ENCODE measurements at regions not wholly inside any gene's neighbourhood (a gene's known extent, or its start where the extent isn't known, plus 50 kb on each side); places are given as distances from the start of the nearest gene placed in this dataset.

GRCh38 chr6:103734016-103734415 lies 1125.7 kb downstream of the HACE1 start:
- ChIA-PET POLR2A (no interaction called here), CTCF (no interaction called here)
- Histone ChIP-seq H3K4me1 (ENCODE audit: control insufficient read depth, insufficient read depth, low read length) (no peaks in the 10 kb centered on the region), H3K36me3 (ENCODE audit: control insufficient read depth, insufficient read depth, low read length) (no peaks in the 10 kb centered on the region), H3K27ac (ENCODE audit: low read length) (no peak overlapping the region), H3K9me3 (ENCODE audit: control insufficient read depth, insufficient read depth, low read depth, low read length) (no peaks in the 10 kb centered on the region), H3K4me3 (ENCODE audit: low read depth in 2 of 2, low read length in 2 of 2) (no peak overlapping the region), H3K27me3 (ENCODE audit: control insufficient read depth, insufficient read depth, low read length) (no peaks in the 10 kb centered on the region)
- TF ChIP-seq REST (IDR thresholded peaks at IDR 0.05; ENCODE audit: insufficient read depth in 1 of 2, low read depth in 2 of 2, low read length in 1 of 2), result no peak
- TF ChIP-seq POLR2AphosphoS5 (IDR thresholded peaks at IDR 0.05; ENCODE audit: low read depth, low read length), result no peak
- no peak for TF ChIP-seq TCF7L2 (IDR thresholded peaks at IDR 0.05; ENCODE audit: low read depth, low read length)
- TF ChIP-seq SIN3A (IDR thresholded peaks at IDR 0.05; ENCODE audit: borderline replicate concordance, insufficient read depth, low read depth, low read length), result no peak
- no peak for TF ChIP-seq CTCF (IDR thresholded peaks at IDR 0.05)
- DNase-seq (ENCODE audit: low read depth, low spot score), result no peak
- no TSS peak for BruUV-seq (replicated peaks)
- in situ Hi-C loops (cut with HindIII; ENCODE audit: low pct_unique_long_range_greater_than_20kb, low sequenced_read_pairs), result no loop called here
- no peak for ATAC-seq
- intact Hi-C loops (cut with micrococcal nuclease; ENCODE audit: unreplicated experiment), result no loop called here

- no peaks in the 10 kb centered on the region for H3K36me3 ChIP-seq (ENCODE audit: control insufficient read depth, insufficient read depth, low read length)
- no TSS peak for BruUV-seq (replicated peaks)
- DNase-seq (ENCODE audit: low read depth, low spot score), result no peak
- H3K4me3 ChIP-seq (ENCODE audit: low read depth in 2 of 2, low read length in 2 of 2), result no peak overlapping the region
- ChIA-PET CTCF (no interaction called here), POLR2A (no interaction called here)
- H3K9me3 ChIP-seq (ENCODE audit: control insufficient read depth, insufficient read depth, low read depth, low read length), result no peaks in the 10 kb centered on the region
- in situ Hi-C loops (cut with HindIII; ENCODE audit: low pct_unique_long_range_greater_than_20kb, low sequenced_read_pairs) (no loop called here), intact Hi-C loops (cut with micrococcal nuclease; ENCODE audit: unreplicated experiment) (no loop called here)
- no peaks in the 10 kb centered on the region for H3K27me3 ChIP-seq (ENCODE audit: control insufficient read depth, insufficient read depth, low read length)
- TF ChIP-seq POLR2AphosphoS5 (IDR thresholded peaks at IDR 0.05; ENCODE audit: low read depth, low read length), result no peak
- TF ChIP-seq CTCF (IDR thresholded peaks at IDR 0.05), result no peak
- TF ChIP-seq REST (IDR thresholded peaks at IDR 0.05; ENCODE audit: insufficient read depth in 1 of 2, low read depth in 2 of 2, low read length in 1 of 2), result no peak
- TF ChIP-seq SIN3A (IDR thresholded peaks at IDR 0.05; ENCODE audit: borderline replicate concordance, insufficient read depth, low read depth, low read length), result no peak
- no peak for TF ChIP-seq TCF7L2 (IDR thresholded peaks at IDR 0.05; ENCODE audit: low read depth, low read length)
- no peak overlapping the region for H3K27ac ChIP-seq (ENCODE audit: low read length)
- ATAC-seq, result no peak
- no peaks in the 10 kb centered on the region for H3K4me1 ChIP-seq (ENCODE audit: control insufficient read depth, insufficient read depth, low read length)
Measured at GRCh38 chr6:103729658-103730057, 1130.1 kb downstream of the HACE1 start.

Measured in Panc1 (cell line).